SH-SY5Y (cell line): ENCODE measurements at regions not wholly inside any gene's neighbourhood (a gene's known extent, or its start where the extent isn't known, plus 50 kb on each side); places are given as distances from the start of the nearest gene placed in this dataset.

Experiments
- GATA2 ChIP-seq: IDR thresholded peaks from 2 replicates; pipeline ENCODE4 v1.6.1; 2011; ENCODE audit warnings: mild to moderate bottlenecking, low read depth, low read length
- GATA3 ChIP-seq: IDR thresholded peaks from 2 replicates; pipeline ENCODE4 v1.6.1; 2011; ENCODE audit warnings: low read depth, mild to moderate bottlenecking, low read length, moderate library complexity

- no peak for TF ChIP-seq GATA2
- TF ChIP-seq GATA3: no peak
Measured at GRCh38 chr14:65174783-65175182, 72.5 kb upstream of the MAX start.

- no peak for TF ChIP-seq GATA2
- TF ChIP-seq GATA3: no peak
Measured at GRCh38 chr14:65177551-65177950, 75.2 kb upstream of the MAX start.

GRCh38 chr14:65179231-65179630, 76.9 kb upstream of the MAX start:
- TF ChIP-seq GATA3: 0 out of 2 replicates have a peak, but pooled peaks have one; percentile 24

- TF ChIP-seq GATA2: no peak
- no peak for TF ChIP-seq GATA3
Measured at GRCh38 chr14:65179918-65180724, 77.8 kb upstream of the MAX start.

GRCh38 chr14:65180725-65181025, 78.4 kb upstream of the MAX start:
- TF ChIP-seq GATA3 (no peak), GATA2 (no peak)

GRCh38 chr14:65184032-65184764, 81.9 kb upstream of the MAX start:
- TF ChIP-seq GATA2: no peak
- no peak for TF ChIP-seq GATA3

- TF ChIP-seq GATA2: no peak
- TF ChIP-seq GATA3: no peak
Measured at GRCh38 chr14:65185829-65186228, 83.5 kb upstream of the MAX start.

GRCh38 chr14:65186951-65187350, 84.6 kb upstream of the MAX start:
- TF ChIP-seq GATA2 (no peak), GATA3 (no peak)

- no peak for TF ChIP-seq GATA3
- TF ChIP-seq GATA2: no peak
Measured at GRCh38 chr14:65187421-65188049, 85.2 kb upstream of the MAX start.

GRCh38 chr14:65190312-65190711, 88.0 kb upstream of the MAX start:
- TF ChIP-seq GATA2 (no peak), GATA3 (no peak)

- TF ChIP-seq GATA2 (no peak), GATA3 (no peak)
Measured at GRCh38 chr14:65191716-65192115, 89.4 kb upstream of the MAX start.

GRCh38 chr14:65192686-65193085, 90.4 kb upstream of the MAX start:
- TF ChIP-seq GATA3: no peak
- no peak for TF ChIP-seq GATA2

GRCh38 chr14:65193916-65194590, 91.7 kb upstream of the MAX start:
- TF ChIP-seq GATA2: no peak
- no peak for TF ChIP-seq GATA3

GRCh38 chr14:65195042-65195719, 92.9 kb upstream of the MAX start:
- TF ChIP-seq GATA3: no peak
